ENCODE measurements at regions not wholly inside any gene's neighbourhood (a gene's known extent, or its start where the extent isn't known, plus 50 kb on each side); places are given as distances from the start of the nearest gene placed in this dataset.

DNA sequence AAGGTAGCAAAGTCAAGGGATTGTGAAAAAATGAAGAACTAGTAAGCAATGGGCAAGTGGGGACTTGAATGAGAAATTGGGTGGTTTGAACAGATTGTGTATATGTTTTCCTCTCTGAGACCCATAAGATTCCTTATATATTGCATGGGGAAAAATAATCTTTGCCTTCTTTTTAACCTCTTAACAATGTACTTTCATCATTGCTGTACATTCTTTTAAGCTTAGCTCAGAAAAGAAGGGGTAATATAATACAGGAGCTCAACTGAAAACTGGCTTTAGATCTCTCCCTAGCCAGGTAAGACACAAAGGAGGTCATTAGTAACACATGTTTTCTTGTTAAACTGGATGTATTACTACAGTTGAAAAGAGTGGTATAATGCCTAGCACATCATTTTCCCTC, 287.2 kb downstream of the RNF144B start:
- DNase-seq (ENCODE audit: low read depth in 2 of 2), result no peak

DNA sequence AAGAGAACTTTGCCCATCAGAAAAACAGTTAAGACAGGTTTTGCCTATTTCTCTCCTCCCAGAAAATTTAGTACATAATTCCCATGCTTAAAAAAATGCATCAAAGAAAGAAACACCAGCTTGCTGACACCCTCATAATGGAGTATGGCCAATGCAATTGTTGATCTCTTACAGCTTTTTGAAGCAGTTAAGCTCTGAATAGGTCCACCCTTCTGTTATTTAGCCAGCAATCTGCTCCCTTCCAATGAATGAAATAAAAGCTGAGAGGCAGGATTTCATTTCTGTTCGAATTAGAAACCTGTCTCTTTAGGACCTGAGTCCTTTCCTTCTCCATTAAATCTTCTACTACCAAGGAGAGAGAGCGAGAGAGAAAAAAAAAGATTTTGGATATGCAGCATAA, 288.7 kb downstream of the RNF144B start:
- DNase-seq (ENCODE audit: low read depth in 2 of 2), result no peak

DNA sequence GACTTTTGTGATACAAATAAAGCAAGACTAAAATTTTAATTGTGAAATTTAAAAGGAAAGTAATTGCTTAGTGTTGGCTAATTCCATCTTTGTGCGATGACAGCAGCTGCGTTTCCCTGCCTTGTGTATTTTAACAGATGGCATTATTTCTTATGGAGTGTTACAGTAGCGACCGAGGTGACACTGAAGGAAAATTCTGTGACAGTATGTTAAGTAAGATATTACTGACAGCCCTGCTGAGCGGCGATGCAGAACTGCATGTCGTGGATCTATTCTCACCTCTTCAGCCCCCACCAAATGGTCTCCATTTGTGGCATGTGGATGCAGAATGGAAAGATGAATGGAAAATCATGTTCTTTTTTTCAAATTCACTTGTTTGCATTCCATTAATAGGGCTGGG, 289.4 kb downstream of the RNF144B start:
- DNase-seq (ENCODE audit: low read depth in 2 of 2), result no peak

DNA sequence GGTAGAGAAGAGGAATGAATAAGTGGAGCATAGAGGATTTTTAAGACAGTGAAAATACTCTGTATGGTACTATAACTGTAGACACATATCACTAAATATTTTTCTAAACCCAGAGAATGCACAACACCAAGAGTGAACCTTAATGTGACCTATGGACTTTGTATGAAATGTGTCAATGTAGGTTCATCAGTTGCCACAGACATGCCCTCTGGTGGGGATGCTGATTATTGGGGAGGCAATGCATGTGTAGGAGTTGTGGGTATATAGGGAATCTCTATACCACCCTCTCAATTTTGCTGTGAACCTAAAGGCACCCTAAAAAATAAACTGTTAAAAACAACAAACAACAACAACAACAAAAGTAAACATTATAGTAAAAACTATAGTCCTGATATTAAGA, 293.7 kb downstream of the RNF144B start:
- no peak for DNase-seq (ENCODE audit: low read depth in 2 of 2)

DNA sequence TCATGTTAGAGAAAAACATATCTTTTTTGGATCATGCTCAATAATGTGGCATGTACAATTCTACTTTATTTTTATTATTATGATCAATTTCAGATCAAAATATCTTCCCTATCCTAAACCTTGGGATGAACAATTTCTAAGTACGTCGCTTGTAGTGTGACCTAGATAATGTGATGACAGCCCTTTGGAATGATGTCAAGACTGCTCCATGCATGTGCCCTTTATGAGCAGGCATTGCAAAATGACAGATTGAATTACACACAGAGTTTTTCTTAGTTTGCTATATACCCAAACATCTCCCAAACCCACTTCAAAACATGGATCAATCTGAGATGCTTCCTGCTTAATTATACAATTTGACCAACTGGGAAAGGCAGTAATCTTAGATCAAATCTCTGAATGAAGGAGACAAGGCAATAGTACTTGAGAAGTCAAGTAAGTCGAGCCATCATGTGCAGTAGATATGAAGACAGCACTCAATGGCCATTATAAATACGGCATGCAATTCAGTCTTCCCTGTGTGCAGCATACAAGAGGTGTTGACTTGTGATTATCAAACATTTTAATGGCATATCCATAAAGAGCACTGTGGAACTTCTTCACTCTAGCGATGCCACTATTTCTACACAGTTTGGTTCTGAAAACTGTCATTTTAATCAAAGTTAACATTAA, 294.8 kb downstream of the RNF144B start:
- no peak for DNase-seq (ENCODE audit: low read depth in 2 of 2)

DNA sequence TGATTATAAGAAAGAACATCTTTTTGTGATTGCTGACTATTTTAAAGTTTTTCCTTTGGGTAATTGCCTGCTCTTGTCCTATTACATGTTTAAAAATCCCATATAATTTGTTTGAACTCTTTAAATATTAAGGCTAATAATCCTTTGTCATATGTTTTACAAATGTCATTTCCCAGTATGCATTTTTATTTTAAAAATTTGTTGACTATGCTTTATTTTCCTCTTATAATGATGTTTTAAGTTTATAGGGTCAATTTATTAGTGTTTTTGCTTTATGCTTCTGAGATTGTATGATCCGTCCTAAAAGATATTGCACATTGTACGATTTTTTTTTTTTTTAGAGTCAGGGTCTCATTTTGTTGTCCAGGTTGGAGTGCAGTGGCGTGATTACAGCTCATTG, 297.2 kb downstream of the RNF144B start:
- DNase-seq (ENCODE audit: low read depth in 2 of 2), result no peak

DNA sequence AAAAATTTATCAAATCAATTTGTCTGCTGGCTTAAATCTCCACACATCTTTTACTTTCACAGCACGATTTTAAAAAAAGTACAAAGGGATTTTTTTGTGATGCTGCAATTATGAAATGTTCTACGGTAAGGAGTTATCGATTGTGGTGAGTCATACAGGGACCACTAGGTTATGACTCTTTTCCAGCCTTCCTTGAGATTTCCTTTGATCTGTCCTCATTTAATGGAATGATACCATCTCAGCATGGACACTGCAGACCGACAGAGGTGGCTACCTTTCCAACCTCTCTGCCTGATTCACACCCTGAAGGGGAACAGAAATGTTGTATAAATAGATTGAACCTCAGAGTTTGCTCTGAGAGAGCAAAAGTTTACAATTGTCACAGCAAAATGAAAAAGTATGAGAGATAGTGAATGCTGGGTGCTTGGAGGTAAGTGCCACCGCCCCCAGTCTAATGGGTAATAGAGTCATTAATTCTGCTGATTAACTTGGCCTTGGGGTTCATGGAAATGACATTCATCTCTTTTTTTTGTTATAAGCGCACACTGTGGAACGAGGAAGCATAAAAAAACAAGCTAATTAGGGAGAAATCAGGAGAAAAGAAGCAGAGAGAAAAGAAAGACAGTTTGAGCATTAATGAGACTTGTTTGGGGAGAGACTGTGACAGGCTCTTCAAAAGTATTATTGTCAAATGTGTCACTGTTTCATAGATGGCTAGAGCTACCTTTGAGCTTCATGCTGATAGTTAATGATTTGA, 306.0 kb downstream of the RNF144B start:
- no peak for DNase-seq (ENCODE audit: low read depth in 2 of 2)

DNA sequence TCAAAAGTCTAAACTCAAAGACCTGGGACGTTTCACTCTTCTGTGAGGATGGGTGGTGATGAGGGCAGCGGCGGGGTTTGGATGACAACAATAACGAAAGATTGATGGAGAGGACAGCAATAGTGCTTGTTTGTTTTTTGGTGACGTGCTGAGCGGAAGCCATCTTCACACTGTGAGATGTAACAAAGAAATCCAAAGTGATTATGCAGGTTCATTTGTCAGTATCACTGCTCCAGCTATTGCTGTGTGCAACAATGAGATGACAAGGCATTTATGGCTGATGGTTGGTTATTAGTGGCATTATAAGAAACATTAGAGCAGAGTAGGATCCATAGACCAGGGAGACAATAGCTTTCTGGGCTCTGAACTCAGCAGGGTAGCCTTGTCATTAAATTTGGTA, 306.7 kb downstream of the RNF144B start:
- no peak for DNase-seq (ENCODE audit: low read depth in 2 of 2)

DNA sequence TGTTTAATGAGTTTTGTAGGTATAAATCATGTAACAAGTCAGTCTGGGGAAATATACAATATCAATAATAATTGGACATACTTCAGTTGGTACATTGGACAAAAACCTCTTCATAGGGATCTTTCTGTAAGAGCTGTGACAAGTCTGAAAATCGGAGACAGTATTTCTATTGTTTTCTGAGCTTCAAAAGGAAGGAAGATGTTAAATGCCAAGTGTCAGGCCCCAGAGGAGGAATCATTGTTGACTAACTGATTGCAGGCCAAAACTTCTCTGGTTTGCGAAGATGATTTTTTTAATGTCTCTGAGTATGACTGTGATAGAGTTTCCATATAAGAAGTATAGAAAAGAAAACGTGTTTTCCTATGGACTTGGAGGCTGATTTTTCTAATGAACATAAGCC, 316.4 kb downstream of the RNF144B start:
- no peak for DNase-seq (ENCODE audit: low read depth in 2 of 2)

DNA sequence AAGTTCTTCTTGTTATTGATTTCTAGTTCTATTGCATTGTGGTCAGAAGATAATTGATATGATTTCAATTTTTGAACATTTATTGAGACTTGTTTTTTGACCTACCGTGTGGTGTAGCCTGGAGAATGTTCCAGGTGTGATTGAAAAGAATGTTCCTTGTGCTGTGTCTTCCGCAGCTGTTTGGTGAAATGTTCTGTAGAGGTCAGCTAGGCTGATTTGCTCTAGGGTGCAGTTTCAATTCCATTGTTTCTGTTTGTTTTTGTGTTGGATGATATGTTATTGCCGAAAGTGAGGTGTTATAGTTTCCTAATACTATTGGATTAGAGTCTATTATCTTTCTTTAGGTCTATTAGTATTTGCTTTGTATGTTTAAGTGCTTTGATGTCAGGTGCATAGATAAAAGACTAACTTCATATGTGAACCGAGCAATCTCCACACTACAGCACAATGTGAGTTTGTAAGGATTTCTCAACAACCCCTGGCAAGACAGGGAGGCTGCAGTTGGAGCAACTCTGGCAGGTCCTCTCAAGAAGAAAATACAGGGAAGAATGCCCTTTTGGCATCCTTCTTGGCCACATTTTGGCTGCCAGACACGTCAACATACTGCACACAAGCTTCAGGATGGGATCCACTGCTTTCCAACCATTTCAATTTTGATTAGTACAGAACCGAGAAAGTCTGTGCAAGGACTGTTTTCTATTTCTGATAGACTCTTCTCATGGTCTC, 320.7 kb downstream of the RNF144B start:
- DNase-seq (ENCODE audit: low read depth in 2 of 2), result no peak

DNA sequence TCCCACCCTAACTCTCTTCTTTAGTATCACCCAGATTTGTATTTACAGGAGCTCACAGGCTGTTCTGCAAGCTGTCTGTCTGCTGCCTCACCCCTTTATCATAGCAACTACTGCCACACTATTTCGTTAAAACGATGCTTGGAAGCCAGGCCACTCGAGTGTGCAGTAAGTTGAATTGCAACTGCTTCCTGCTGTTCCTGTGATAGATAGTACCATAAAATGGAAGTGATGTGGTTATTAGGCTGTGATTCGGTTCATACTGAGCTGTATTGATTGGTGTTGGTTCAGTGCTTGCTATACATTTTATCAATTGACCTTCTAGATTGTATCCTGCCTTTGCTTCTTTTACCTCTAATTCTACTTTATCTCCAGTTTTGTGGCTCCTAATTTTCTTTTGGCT, 325.4 kb downstream of the RNF144B start:
- no peak for DNase-seq (ENCODE audit: low read depth in 2 of 2)

DNA sequence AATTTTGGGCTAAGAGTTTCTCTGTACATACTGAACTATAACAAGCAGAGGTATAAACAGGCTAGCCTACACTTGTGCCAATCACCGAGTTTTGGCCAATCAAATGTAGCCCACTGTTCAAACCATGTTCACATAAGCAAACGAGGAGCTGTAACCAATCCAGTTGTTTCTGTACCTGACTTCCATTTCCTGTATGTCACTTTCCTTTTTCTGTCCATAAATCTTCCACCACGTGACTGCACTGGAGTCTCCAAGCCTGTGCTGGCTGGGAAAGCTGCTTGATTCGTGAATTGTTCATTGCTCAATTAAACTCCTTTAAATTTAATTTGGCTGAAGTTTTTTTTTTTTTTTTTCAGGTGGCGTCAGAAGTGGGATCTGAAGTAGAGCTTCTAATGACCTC, 332.9 kb downstream of the RNF144B start:
- DNase-seq (ENCODE audit: low read depth in 2 of 2), result no peak

DNA sequence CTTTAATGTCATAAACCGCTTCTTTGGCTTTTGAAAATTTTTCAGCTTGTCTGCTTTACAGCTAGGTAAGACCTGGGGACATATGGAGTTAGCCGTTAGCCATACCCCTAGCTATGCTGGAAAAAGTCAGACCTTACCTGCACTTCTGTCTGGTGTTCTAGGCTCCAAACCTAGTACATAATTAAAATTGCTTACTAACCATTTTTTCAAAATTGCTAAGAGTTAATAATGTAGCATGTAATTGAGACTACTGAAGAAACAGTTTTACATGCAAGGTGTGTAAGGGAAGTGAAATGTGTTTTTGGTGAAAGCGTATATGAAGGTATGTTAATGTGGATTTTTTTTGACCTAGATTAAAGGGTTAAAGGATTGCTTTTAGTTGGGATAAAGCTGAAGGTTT, 336.9 kb downstream of the RNF144B start:
- no peak for DNase-seq (ENCODE audit: low read depth in 2 of 2)

DNA sequence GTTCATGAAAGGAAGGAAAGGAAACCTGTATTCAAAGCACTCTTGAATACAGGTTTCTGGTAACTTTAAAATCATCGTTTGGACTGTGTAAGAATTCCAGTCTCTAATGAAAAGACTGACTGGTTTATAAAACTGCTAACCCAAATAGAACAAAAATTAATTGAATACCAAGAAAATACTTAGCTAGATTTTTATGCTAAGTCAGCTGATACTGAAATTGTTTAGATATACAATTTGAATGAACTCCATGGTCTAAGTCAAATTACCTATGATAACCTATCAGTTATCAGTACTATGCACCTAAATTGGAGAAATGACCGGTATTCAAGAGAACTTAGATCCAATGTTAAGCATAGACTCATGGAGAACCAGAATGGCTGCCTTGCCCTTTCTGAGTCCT, 338.3 kb downstream of the RNF144B start:
- no peak for DNase-seq (ENCODE audit: low read depth in 2 of 2)

DNA sequence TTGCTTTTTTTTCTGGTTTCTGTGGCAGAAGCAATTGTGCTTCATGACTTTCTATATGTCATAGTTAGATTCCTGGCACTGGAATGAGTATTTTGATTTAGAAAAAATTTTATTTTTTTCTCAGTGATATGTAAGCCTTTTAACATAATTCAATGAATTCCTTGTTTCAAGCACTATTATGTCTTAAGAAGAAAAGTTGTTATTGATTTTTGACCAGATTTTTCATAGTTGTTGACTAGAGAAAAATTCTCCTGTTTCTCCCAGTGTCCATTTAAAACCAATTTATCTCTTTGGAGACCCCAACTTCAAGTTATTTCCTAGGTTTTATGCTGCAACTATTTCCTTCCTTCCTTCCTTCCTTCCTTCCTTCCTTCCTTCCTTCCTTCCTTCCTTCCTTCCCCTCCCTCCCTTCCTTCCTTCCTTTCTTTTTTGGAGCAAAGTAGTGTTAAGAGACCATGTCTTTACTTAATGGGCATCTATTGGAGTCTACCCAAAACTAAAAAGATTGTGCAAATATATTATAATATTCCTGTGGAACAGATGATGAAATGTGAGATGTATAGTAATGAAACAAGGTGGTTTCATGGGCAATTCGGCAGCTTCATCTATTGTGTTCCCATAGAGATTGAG, 346.9 kb downstream of the RNF144B start:
- DNase-seq (ENCODE audit: low read depth in 2 of 2), result no peak

DNA sequence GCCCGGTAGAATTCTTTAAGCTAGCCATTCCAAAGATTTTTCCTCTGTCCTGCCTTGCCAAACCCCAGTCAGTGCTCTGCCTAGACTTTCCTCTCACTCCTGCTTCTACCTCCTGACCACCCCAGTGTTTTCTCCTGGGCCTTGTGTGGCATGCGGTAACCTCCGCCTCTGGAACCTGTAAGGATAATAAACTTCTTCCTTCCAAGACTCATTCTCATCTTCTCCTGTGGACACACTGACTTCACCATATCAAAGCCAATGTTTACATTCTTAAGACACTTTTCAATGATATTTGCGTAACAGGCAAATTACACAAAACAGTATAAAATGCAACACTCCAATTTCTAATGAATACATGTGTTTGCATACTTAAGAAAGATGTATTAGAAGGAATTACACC, 354.6 kb downstream of the RNF144B start:
- no peak for DNase-seq (ENCODE audit: low read depth in 2 of 2)

DNA sequence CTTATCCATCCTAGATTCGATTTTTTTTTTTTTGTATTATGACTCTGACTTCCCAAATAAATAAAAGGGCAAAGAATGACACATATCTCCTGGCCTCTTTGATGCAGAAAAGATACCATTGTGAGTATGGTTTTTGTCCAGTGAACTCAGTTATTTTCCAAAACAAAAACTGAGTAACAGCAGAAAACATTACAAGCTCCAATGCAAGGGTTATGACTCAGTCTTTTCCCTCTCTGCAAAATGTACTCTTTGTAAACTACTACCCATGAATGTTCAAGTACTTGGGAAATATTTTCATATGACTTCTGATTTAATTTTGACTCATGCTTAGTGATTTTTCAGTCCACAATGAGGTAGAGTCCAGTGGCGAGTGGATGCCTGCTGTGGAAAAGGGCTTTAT, 355.3 kb downstream of the RNF144B start:
- no peak for DNase-seq (ENCODE audit: low read depth in 2 of 2)

DNA sequence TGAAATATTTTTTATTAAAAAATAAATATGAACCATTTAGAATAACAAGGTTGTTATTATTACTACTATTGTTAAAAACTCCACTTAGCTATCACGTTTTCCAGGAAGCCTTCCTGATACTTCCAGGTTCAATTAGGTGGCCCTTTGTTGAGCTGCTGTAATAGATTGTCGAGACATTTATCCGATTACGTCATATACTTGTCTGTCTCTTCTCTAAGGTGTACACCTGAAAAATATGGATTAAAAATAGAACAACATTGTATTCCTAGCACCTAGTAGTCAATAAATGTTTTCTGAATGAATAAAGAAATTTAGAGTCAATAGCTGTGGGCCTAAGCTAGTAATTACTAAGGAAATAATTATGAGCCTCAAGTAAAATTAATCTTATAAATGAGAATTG, 359.6 kb downstream of the RNF144B start:
- no peak for DNase-seq (ENCODE audit: low read depth in 2 of 2)

DNA sequence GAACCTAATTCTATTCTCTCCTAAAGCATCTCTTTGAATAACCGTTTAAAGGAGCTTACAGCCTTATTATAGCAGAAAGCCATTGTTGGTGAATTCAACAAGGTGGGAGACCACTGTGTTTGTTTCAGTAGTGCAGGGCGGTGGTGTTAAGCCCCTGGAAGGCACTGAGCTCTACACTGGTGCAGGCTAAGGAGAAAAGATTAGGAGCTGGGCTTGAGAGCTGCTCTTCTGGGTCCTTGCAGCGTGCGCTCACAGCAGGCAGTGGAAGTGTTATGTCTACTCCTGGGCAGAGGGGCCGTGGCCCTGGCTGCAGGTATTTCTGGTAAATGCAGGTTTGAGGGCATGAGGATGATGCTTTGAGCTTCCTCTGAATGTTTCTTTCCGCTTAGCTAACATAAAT, 361.2 kb downstream of the RNF144B start:
- no peak for DNase-seq (ENCODE audit: low read depth in 2 of 2)

DNA sequence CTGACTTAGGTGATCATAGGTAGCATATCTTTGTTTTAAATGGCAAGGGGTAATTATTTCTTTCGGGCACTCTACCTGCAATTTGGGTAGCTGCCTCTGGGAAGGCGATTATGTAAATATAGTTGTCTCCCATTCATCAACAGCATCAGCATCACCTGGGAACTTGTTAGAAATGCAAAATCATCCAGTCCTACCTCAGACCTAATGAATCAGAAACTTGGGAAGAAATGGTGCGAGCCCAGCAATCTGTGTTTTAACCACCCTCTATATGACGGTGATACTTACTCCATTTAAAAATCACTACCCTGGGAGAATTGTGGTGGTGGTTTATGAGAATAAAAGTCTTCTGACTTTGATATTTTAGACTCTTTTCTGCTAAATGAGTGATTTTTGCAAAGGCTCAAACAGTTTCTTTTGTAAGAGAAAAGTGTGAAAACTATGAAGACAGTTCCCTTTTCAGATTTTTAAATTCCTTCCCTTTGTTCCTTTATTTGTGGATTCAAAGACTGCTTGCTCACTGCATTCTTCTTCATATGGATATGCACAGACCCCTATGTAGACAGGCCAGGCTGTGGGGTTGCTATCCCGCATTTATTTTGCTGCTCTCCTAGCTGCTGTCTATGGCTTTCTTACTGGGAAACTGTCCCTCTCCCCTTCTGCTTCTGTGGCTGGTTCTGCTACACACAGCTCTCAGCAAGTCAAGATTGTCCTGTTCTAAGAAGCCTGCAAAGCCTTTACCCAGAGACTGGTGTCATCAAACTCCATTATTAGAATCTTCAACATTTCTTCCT, 365.3 kb downstream of the RNF144B start:
- no peak for DNase-seq (ENCODE audit: low read depth in 2 of 2)

DNA sequence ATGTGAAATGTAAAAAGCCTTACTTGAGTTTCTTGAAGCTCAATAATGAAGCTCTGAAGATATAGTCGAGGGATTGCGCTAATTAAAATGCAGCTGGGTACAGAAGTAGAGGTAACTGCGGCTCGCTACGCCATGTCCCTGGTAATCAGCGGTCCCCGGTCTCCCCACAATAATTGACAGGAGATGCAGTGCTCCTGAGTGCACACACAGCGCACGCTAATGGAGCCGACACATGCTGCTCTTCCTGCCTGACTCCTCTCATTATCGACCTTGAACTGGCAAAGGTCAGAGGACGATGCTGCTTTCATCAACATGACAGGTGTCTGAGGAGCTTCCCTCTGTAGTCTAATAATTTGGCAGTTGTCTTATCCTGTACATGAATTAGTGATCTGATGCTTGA, 365.9 kb downstream of the RNF144B start:
- no peak for DNase-seq (ENCODE audit: low read depth in 2 of 2)

DNA sequence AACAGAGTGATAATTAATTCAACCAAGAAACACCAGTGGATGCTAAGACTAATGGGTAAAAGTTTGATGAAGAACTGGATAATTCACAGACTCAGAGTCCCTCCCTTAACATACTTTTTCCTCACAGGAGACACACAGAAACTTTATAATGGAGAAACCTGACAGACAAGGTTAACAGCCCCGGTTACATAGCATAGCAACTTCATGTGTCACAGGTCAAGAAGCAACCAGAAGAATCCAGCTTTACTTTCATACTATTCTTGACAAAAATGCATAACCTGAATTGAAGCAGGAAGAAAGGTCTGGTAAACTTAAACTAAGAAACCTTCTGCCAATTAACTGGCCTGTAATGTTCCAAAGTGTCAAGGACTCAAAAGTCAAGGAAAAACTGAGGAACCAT, 375.9 kb downstream of the RNF144B start:
- DNase-seq (ENCODE audit: low read depth in 2 of 2), result no peak
